HCT116 (cell line): ENCODE measurements at regions not wholly inside any gene's neighbourhood (a gene's known extent, or its start where the extent isn't known, plus 50 kb on each side); places are given as distances from the start of the nearest gene placed in this dataset.

Experiments
- ATAC-seq: fragments of 200-7000 bp; cut with Tn5 transposase; 2 replicates; pipeline ENCODE4 v1.9.1; 2020; ENCODE audit warnings: mild to moderate bottlenecking, moderate library complexity
- BruUV-seq: library from RNA; stranded (reverse); fragments of 400-500 nt; replicated peaks from 2 replicates; lab custom pipeline; 2021; lab: Mats Ljungman, UMichigan
- CTCF ChIA-PET: fragments of 300-600 bp; sonication (Branson Sonifier 250); formaldehyde crosslinking; loops from one replicate; lab custom pipeline; 2021; ENCODE audit warnings: antibody characterized with exemption; lab: Charles Lee
- POLR2A ChIA-PET: fragments of 300-600, 350-600 bp; sonication (Branson Sonifier 250); formaldehyde crosslinking; loops from one replicate; lab custom pipeline; 2021; ENCODE audit warnings: antibody characterized with exemption; lab: Charles Lee
- RAD21 ChIA-PET, 2 experiments: fragments of 300-600 bp; sonication (Branson Sonifier 250); formaldehyde crosslinking; loops; one replicate each; lab custom pipeline; 2023; ENCODE audit warnings: low total read pairs in 2 of 2; ENCODE audit not compliant: uncharacterized antibody in 2 of 2, unreplicated experiment in 2 of 2, low non-redundant PET in 1 of 2; lab: Charles Lee
- DNase-seq: peaks from one replicate; pipeline ENCODE4 v3.0.0-alpha.2; 2010; ENCODE audit warnings: low read depth, low spot score
- H2AFZ ChIP-seq: fragments of 200-600 bp; shearing (Covaris generic), sonication (generic); 2 replicates; pipeline ENCODE4 v1.6.1; 2017; ENCODE audit warnings: low read depth, mixed run types, mixed read lengths, antibody characterized with exemption, low read length; ENCODE audit not compliant: poor library complexity, severe bottlenecking
- H3K27ac ChIP-seq: 2 replicates; pipeline ENCODE4 v1.5.1; 2012; ENCODE audit warnings: low read depth, low read length
- H3K27me3 ChIP-seq: fragments of 200-600 bp; sonication (generic); 2 replicates; pipeline ENCODE4 v1.6.1; 2016; ENCODE audit warnings: mixed run types, low read length, mixed read lengths; ENCODE audit not compliant: insufficient read depth
- H3K36me3 ChIP-seq, 2 experiments: fragments of 200-500 bp in 1 of 2; fragments of 200-600 bp in 1 of 2; sonication (Bioruptor generic) in 1 of 2; sonication (generic) in 1 of 2; 2 replicates each; pipeline versions ENCODE4 v1.5.1 to v1.6.1; 2014 to 2016; ENCODE audit warnings: low read length in 2 of 2, inconsistent platforms in 1 of 2, mixed read lengths in 1 of 2, mixed run types in 1 of 2; ENCODE audit not compliant: insufficient read depth in 2 of 2, control insufficient read depth in 1 of 2
- H3K4me1 ChIP-seq, 2 experiments: fragments of 200-600 bp in 1 of 2; sonication (generic) in 1 of 2; 2 replicates each; pipeline versions ENCODE4 v1.5.1 to v1.6.1; 2012 to 2017; ENCODE audit warnings: low read length in 2 of 2, inconsistent platforms in 1 of 2, mild to moderate bottlenecking in 1 of 2, mixed read lengths in 1 of 2, mixed run types in 1 of 2, moderate library complexity in 1 of 2; ENCODE audit not compliant: insufficient read depth in 2 of 2, control insufficient read depth in 1 of 2
- H3K4me2 ChIP-seq: fragments of 200-600 bp; sonication (generic); 2 replicates; pipeline ENCODE4 v1.6.1; 2017; ENCODE audit warnings: mixed run types, low read length, mixed read lengths
- H3K4me3 ChIP-seq, 2 experiments: fragments of 200-600 bp in 1 of 2; sonication (generic) in 1 of 2; replicated peaks in 1 of 2; 2 replicates each; pipeline ENCODE4 v1.5.1; 2011 to 2016; ENCODE audit warnings: low read length in 2 of 2, control low read depth in 1 of 2, low read depth in 1 of 2, mild to moderate bottlenecking in 1 of 2, mixed read lengths in 1 of 2, mixed run types in 1 of 2
- H3K79me2 ChIP-seq: fragments of 200-600 bp; sonication (generic); 2 replicates; pipeline ENCODE4 v1.6.1; 2017; ENCODE audit warnings: mild to moderate bottlenecking, mixed run types, low read length, moderate library complexity, mixed read lengths; ENCODE audit not compliant: insufficient read depth
- H3K9ac ChIP-seq: fragments of 200-600 bp; sonication (generic); 2 replicates; pipeline ENCODE4 v1.6.1; 2016; ENCODE audit warnings: low read length, mixed read lengths
- H3K9me2 ChIP-seq: fragments of 200-600 bp; sonication (generic), shearing (Covaris generic); 2 replicates; pipeline ENCODE4 v1.6.1; 2017; ENCODE audit warnings: mixed run types, mild to moderate bottlenecking, moderate library complexity; ENCODE audit not compliant: insufficient read depth
- H3K9me3 ChIP-seq, 2 experiments: fragments of 200-500 bp in 1 of 2; fragments of 200-600 bp in 1 of 2; sonication (Bioruptor generic) in 1 of 2; sonication (generic) in 1 of 2; 2 replicates each; pipeline ENCODE4 v1.6.1; 2014 to 2017; ENCODE audit warnings: low read length in 2 of 2, mixed read lengths in 2 of 2, inconsistent platforms in 1 of 2, low read depth in 1 of 2, mild to moderate bottlenecking in 1 of 2, mixed run types in 1 of 2, moderate library complexity in 1 of 2; ENCODE audit not compliant: control insufficient read depth in 1 of 2, insufficient read depth in 1 of 2
- H4K20me1 ChIP-seq: fragments of 200-600 bp; sonication (generic), shearing (Covaris generic); 2 replicates; pipeline ENCODE4 v1.6.1; 2017; ENCODE audit warnings: mixed run types, mild to moderate bottlenecking, moderate library complexity; ENCODE audit not compliant: insufficient read depth
- CBX3 ChIP-seq: IDR thresholded peaks from 2 replicates; pipeline ENCODE4 v1.6.1; 2012; ENCODE audit warnings: low read depth
- CEBPB ChIP-seq: IDR thresholded peaks from 2 replicates; pipeline ENCODE4 v1.6.1; 2012; ENCODE audit warnings: low read depth
- CTCF ChIP-seq, 3 experiments: fragments of 200-600 bp in 1 of 3; sonication (generic) in 1 of 3; IDR thresholded peaks in 2 of 3; conservative IDR thresholded peaks in 1 of 3; 2 replicates each; pipeline ENCODE4 v1.5.1; 2012 to 2017; ENCODE audit warnings: low read depth in 2 of 3, low read length in 2 of 3, antibody characterized with exemption in 1 of 3, borderline replicate concordance in 1 of 3, control low read depth in 1 of 3, mild to moderate bottlenecking in 1 of 3, mixed read lengths in 1 of 3, mixed run types in 1 of 3, moderate library complexity in 1 of 3; ENCODE audit not compliant: insufficient read depth in 1 of 3
- EGR1 ChIP-seq: IDR thresholded peaks from 2 replicates; pipeline ENCODE4 v1.6.1; 2012; ENCODE audit warnings: low read depth
- ELF1 ChIP-seq: IDR thresholded peaks from 2 replicates; pipeline ENCODE4 v1.6.1; 2012; ENCODE audit warnings: low read depth, borderline replicate concordance
- EZH2 ChIP-seq: fragments of 200-600 bp; sonication (generic); IDR thresholded peaks from 2 replicates; pipeline ENCODE4 v1.6.1; 2017; ENCODE audit warnings: antibody characterized with exemption, mixed run types
- EZH2phosphoT487 ChIP-seq: fragments of 200-600 bp; IDR thresholded peaks from 2 replicates; pipeline ENCODE4 v1.6.1; 2018; ENCODE audit warnings: antibody characterized with exemption, borderline replicate concordance
- JUND ChIP-seq: IDR thresholded peaks from 2 replicates; pipeline ENCODE4 v1.6.1; 2012
- POLR2A ChIP-seq: IDR thresholded peaks from 2 replicates; pipeline ENCODE4 v1.7.0; 2011; ENCODE audit warnings: borderline replicate concordance; ENCODE audit not compliant: insufficient read depth, insufficient read length; ENCODE audit errors: extremely low read depth
- RAD21 ChIP-seq: IDR thresholded peaks from 2 replicates; pipeline ENCODE4 v1.6.1; 2012; ENCODE audit warnings: low read depth, mild to moderate bottlenecking
- SP1 ChIP-seq: IDR thresholded peaks from 2 replicates; pipeline ENCODE4 v1.6.1; 2012; ENCODE audit warnings: low read depth
- TCF7L2 ChIP-seq: IDR thresholded peaks from 2 replicates; pipeline ENCODE4 v1.7.0; 2011; ENCODE audit warnings: borderline replicate concordance, inconsistent platforms; ENCODE audit not compliant: insufficient read depth, insufficient read length; ENCODE audit errors: extremely low read depth
- ZNF274 ChIP-seq: fragments of 200-500 bp; sonication (Bioruptor generic); IDR thresholded peaks from 2 replicates; pipeline ENCODE4 v1.6.1; 2014; ENCODE audit warnings: mild to moderate bottlenecking, low read depth, low read length, inconsistent platforms
- intact Hi-C: fragments of 100-400 bp; cut with micrococcal nuclease; formaldehyde crosslinking; loops from 2 replicates; pipeline ENCODE4 v1.10.0; 2022

GRCh38 chr5:6829150-6829784, 116.0 kb downstream of the TENT4A start:
- H4K20me1 ChIP-seq, result no peaks in the 10 kb centered on the region
- CTCF ChIA-PET, result no interaction called here
- no peaks in the 10 kb centered on the region for H3K36me3 ChIP-seq
- H3K9ac ChIP-seq, result no peak overlapping the region
- TF ChIP-seq JUND (no peak), CEBPB (no peak), EZH2phosphoT487 (no peak), RAD21 (no peak), EGR1 (no peak), EZH2 (no peak), SP1 (no peak), ZNF274 (no peak), POLR2A (no peak), CBX3 (no peak), ELF1 (no peak), TCF7L2 (no peak), CTCF (IDR thresholded peaks at IDR 0.05 in 2 of 3, conservative IDR thresholded peaks at IDR 0.05 in 1 of 3; ENCODE audit: borderline replicate concordance in 1 of 3, insufficient read depth in 1 of 3, low read depth in 2 of 3, low read length in 2 of 3) (no peak)
- no peak overlapping the region for H3K27ac ChIP-seq
- no peak overlapping the region for H3K4me2 ChIP-seq
- ATAC-seq, result no peak
- H3K9me2 ChIP-seq, result no peaks in the 10 kb centered on the region
- intact Hi-C loops, result loop anchor here (10.0 kb wide), 1 partner anchor 926 kb away; no protein-coding TSS in a partner anchor
- H3K9me3 ChIP-seq, result peaks cover 6 to 9% of the 10 kb centered on the region in 2 experiments; a peak in 3 of 4 replicates
- POLR2A ChIA-PET, result no interaction called here
- DNase-seq, result no peak
- H3K4me3 ChIP-seq, result no peak overlapping the region
- H3K27me3 ChIP-seq, result no peaks in the 10 kb centered on the region
- no peaks in the 10 kb centered on the region for H3K79me2 ChIP-seq
- RAD21 ChIA-PET, result no interaction called here
- no peak overlapping the region for H2AFZ ChIP-seq
- no peaks in the 10 kb centered on the region for H3K4me1 ChIP-seq
- no TSS peak for BruUV-seq
